GM08714 (cell line): ENCODE measurements at regions not wholly inside any gene's neighbourhood (a gene's known extent, or its start where the extent isn't known, plus 50 kb on each side); places are given as distances from the start of the nearest gene placed in this dataset.

Experiments used
- H3K4me3 ChIP-seq: fragments of 200-500 bp; sonication (Bioruptor generic); 2 replicates; pipeline ENCODE4 v1.5.1; 2014; ENCODE audit warnings: mild to moderate bottlenecking, low read length, inconsistent platforms
- ZNF274 ChIP-seq: IDR thresholded peaks from 2 replicates; pipeline ENCODE4 v1.6.1; 2012; ENCODE audit warnings: mild to moderate bottlenecking, low read depth, low read length

- no peak for TF ChIP-seq ZNF274
- no peak overlapping the region for H3K4me3 ChIP-seq
Measured at GRCh38 chr2:126793885-126794613, 104.6 kb upstream of the TEX51 start.

GRCh38 chr2:126795656-126796055, 103.0 kb upstream of the TEX51 start:
- no peak overlapping the region for H3K4me3 ChIP-seq
- no peak for TF ChIP-seq ZNF274

- no peak overlapping the region for H3K4me3 ChIP-seq
- TF ChIP-seq ZNF274: no peak
Measured at GRCh38 chr2:126796931-126797621, 101.6 kb upstream of the TEX51 start.

GRCh38 chr2:126797622-126798275, 100.9 kb upstream of the TEX51 start:
- H3K4me3 ChIP-seq: no peak overlapping the region
- no peak for TF ChIP-seq ZNF274

- H3K4me3 ChIP-seq: no peak overlapping the region
- TF ChIP-seq ZNF274: no peak
Measured at GRCh38 chr2:126798276-126799140, 100.2 kb upstream of the TEX51 start.

GRCh38 chr2:126799301-126799700, 99.4 kb upstream of the TEX51 start:
- no peak overlapping the region for H3K4me3 ChIP-seq
- no peak for TF ChIP-seq ZNF274

GRCh38 chr2:126801473-126801872, 97.2 kb upstream of the TEX51 start:
- H3K4me3 ChIP-seq: no peak overlapping the region
- TF ChIP-seq ZNF274: no peak

GRCh38 chr2:126802316-126802715, 96.4 kb upstream of the TEX51 start:
- no peak for TF ChIP-seq ZNF274

GRCh38 chr2:126802774-126803433, 95.8 kb upstream of the TEX51 start:
- no peak for TF ChIP-seq ZNF274
- no peak overlapping the region for H3K4me3 ChIP-seq

More at GRCh38 chr2:126802316-126802715, 96.4 kb upstream of the TEX51 start:
- no peak overlapping the region for H3K4me3 ChIP-seq

GRCh38 chr2:126803434-126803775, 95.3 kb upstream of the TEX51 start:
- H3K4me3 ChIP-seq: no peak overlapping the region
- no peak for TF ChIP-seq ZNF274

- H3K4me3 ChIP-seq: no peak overlapping the region
- TF ChIP-seq ZNF274: no peak
Measured at GRCh38 chr2:126804347-126804746, 94.3 kb upstream of the TEX51 start.

GRCh38 chr2:126808929-126809328, 89.8 kb upstream of the TEX51 start:
- H3K4me3 ChIP-seq: no peak overlapping the region
- TF ChIP-seq ZNF274: no peak

GRCh38 chr2:126809340-126809739, 89.3 kb upstream of the TEX51 start:
- H3K4me3 ChIP-seq: no peak overlapping the region
- TF ChIP-seq ZNF274: no peak

- no peak overlapping the region for H3K4me3 ChIP-seq
- no peak for TF ChIP-seq ZNF274
Measured at GRCh38 chr2:126810001-126810400, 88.7 kb upstream of the TEX51 start.

GRCh38 chr2:126811101-126811500, 87.6 kb upstream of the TEX51 start:
- no peak for TF ChIP-seq ZNF274
- H3K4me3 ChIP-seq: no peak overlapping the region
